CD4-positive, alpha-beta T cell treated with Interleukin-4 for 4 hours (primary cell): ENCODE measurements at regions not wholly inside any gene's neighbourhood (a gene's known extent, or its start where the extent isn't known, plus 50 kb on each side); places are given as distances from the start of the nearest gene placed in this dataset.
"Not testable (repeated sequence)": the region's sequence is repeated elsewhere in the genome, so short reads cannot be mapped to it uniquely, and the experiment has no call there.

ENCODE experiments used
- DNase-seq: peaks from one replicate; pipeline ENCODE4 v3.0.0-alpha.2; 2020

DNA sequence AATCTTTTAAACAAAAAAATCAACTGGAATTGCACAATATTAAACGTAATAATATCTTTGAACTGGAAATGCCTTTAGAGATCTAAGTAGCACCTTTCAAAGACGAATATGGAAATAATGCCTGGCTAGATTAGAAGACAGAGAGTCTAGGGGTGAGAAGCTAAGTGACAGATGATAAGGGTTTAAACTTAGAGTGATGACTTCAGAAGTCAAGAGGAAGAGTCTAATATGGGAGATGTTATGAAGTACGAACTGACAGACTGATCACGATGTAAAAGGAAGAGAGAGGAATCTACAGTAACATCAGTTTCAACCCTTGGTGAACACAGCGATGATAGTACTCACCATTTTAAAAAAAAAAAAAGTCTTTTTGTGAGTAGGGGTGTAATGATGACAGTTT lies 57.9 kb downstream of the HINT1 start:
- DNase-seq, result no peak

- DNase-seq, result no peak
Measured at GRCh38 chr5:131104169-131104808, 60.8 kb downstream of the HINT1 start.

DNA sequence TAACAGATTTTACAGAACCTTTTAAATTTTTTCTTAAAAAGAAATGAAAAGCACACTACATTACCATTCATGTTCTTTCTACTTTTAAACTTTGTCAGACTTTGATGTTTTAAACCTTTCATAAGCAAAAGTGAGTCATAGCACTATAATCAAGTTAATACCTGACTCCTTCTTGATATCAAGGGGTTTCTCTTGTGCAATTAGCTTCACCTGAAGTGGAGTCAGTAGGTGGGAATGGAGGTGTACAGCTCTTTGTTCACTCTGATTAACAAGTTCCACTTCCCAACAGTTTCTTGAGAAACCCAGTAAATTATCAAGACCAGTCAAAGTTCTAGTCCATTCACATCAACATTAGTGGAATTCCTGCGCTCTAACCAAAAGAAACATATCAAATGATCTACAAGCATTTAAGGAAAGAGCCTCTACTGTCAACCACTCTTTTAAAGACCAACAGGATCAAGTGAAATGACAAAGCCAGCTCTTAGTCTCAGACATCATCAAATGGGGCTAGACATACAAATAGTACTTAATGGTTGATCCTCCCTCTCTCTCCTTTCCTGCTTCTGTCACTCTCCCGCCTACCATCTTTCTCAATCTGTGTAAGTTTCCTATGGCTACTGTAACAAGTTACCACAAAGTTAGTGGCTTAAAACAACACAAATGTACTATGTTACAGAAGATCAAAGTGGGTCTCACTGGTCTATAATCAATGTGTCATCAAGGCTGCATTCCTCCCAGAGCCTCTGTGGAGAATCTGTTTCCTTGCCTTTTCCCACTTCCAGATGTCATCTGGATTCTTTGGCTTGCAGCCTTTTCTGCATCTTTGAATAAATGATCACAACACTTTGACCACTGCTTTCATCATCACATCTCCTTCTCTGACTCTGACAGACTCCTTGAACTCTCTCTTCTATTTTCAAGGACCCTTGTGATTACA lies 68.0 kb downstream of the HINT1 start:
- DNase-seq, result no peak

DNA sequence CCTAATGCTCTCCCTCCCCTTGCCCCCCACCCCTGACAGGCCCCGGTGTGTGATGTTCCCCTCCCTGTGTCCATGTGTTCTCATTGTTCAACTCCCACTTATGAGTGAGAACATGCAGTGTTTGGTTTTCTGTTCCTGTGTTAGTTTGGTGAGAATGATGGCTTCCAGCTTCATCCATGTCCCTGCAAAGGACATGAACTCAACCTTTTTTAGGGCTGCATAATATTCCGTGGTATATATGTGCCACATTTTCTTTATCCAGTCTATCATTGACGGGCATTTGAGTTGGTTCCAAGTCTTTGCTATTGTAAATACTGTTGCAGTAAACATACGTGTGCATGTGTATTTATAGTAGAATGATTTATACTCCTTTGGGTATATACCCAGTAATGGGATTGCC lies 69.5 kb downstream of the HINT1 start:
- not testable (repeated sequence) for DNase-seq

DNA sequence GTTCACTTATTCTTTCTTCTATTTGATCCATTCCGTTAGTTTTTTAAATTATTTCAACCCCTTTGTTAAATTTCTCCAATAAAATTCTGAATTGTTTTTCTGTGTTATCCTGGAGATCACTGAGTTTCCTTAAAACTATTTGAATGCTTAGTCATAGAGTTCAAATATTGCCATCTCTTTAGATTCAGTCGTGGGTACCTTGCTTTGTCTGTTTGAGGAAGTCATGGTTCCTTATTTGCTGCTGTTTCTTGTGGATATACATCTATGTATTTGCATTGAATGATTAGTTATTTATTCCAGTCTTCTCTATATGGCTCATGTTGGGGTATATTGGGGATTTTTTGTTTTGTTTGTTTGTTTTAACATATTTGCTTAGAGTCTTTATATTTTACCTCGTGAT lies 80.6 kb downstream of the HINT1 start:
- no peak for DNase-seq

- DNase-seq, result no peak
Measured at GRCh38 chr5:131081913-131082488, 83.1 kb downstream of the HINT1 start.

- DNase-seq, result no peak
Measured at GRCh38 chr5:131081374-131081773, 83.7 kb downstream of the HINT1 start.

GRCh38 chr5:131079232-131079631 lies 85.8 kb downstream of the HINT1 start:
- DNase-seq, result no peak

DNA sequence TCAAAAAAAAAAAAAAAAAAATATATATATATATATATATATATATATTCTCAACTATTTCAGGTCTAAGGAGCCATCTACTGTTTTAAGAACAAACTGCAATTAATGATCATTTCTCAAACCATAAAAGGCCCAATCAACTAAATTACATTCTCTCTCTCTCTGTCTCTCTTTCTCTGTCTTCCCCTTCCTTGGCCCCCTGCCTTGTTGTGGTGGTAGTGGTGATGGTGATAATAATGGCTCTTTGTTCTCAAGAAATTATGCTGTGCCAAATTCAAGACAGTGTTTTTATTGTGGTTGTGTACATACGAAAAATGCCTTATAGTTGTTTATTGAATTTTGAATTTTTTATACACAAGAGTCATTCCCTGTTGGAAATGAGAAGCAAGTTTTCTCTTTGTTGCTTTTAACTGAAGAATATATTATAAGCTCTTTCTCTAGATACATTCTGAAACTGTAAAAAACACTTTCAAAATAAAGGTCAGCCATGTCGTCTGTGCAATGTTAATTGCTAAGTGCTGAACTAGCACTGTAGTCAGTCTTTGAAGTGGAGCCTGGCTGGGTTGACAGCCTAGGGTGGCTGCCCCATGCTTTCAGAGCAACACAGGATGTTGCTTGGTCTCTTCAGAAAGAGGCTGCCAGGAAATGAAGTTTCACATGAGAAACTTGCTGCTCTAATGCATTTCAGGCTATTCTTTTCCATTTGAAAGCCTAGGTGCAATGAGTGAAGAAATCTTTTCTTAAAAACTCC lies 96.0 kb downstream of the HINT1 start:
- peak; percentile 71 for DNase-seq

DNA sequence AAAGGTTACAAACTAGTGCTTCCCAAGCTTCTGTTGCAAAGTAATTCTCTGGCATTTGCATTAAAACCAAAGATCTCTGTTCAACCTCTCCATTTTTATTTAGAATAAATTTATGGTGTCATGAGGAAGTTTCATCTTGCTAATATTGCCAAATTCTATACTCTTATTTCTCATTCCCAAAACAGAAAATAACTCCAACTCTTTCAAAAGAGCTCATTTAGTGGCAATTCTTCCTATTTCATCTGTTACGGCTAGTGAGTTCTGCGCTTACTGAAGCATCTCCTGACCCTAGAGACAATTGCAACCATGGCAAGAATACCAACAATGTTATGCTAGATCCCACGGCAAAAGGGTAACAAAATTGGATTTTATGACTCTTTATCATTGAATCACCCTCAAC lies 97.0 kb downstream of the HINT1 start:
- DNase-seq, result no peak

DNA sequence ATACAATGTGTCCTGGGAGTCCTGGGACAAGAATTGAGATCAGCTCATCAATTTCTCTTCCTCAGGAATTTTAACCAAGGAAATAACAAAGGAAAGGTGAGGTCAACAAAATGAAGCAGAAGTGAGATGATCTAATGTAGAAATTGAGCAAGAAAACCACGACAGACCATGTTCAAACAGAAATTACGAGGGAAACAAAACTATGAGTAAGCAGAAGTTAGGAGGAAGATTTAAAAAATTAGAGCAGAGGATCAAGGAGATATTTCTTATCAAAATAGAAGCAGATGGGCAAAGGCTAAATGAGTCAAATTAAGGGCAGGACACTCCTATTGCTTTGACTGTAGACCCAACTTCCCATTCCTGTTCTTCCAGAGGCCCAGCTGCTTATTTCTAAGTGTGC lies 97.4 kb downstream of the HINT1 start:
- DNase-seq, result no peak

GRCh38 chr5:131064669-131065371 lies 100.2 kb downstream of the HINT1 start:
- peak; percentile 48 for DNase-seq

GRCh38 chr5:131042021-131042789 lies 122.9 kb downstream of the HINT1 start:
- DNase-seq, result no peak

- no peak for DNase-seq
Measured at GRCh38 chr5:131023498-131023865, 141.6 kb downstream of the HINT1 start.

DNA sequence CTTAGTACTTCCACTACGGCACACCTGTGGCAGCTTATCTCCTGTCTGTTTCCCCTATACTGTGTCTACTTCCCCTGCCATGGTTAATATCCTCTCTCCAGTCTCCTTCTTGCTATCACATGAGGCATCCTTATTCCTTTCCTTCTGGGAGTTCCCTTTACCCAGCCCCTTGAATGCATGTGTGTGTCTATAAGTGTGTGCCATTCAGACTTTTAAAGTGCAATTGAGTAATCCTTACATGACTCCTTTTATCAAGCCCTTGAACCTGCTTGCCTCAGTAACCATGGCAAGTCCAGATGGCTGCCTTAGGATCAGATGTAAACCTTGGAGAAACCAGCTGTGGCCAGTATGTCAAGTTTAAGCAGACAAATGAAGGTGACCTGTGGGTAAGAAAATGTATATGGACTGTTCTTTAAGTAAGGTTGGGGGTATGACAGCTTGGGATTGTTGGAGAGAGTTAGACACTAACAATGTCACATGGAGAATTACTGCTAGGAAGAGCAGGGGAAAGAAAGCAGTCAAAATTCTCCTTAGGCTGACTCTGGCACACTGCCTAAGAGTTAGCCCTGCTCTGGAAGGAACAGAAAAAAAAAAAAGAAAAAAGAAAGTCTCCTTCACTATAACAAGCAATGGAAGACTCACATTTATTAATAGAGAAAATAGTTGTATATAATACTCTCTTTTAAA lies 142.1 kb downstream of the HINT1 start:
- DNase-seq, result no peak

DNA sequence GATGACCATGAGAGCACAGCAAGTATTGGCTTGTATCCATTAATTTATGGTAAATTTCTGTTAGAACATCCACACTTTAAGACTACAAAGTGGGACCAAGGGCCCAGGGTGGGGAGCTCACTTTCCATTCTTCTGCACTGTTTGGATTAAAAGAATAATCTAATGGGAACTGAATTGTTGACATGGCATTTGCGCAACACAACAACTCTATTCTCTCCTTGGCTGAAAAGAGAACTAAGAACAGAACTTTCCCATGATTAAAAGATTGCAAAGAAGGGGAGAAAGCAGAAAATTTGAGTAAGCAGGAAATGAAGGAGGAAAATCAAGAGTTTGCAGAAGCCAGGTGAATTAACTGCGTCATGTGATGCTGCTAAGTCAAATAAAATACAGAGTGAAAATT lies 143.4 kb downstream of the HINT1 start:
- DNase-seq, result no peak

GRCh38 chr5:131019601-131020315 lies 145.3 kb downstream of the HINT1 start:
- DNase-seq, result no peak

DNA sequence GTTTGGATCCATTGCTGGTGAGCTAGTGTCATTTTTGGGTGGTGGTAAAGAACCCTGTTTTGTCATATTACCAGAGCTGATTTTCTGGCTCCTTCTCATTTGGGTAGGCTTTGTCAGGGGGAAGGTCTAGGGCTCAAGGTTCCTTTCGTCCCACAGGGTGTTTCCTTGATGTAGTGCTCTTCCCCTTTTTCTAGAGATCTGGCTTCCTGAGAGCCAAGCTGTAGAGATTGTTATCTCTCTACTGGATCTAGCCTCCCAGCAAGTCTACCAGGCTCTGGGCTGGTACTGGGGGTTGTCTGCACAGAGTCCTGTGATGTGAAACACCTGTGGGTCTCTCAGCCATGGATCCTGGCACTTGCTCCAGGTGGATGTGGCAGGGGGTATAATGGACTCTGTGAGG lies 145.9 kb downstream of the HINT1 start:
- DNase-seq, result no peak

DNA sequence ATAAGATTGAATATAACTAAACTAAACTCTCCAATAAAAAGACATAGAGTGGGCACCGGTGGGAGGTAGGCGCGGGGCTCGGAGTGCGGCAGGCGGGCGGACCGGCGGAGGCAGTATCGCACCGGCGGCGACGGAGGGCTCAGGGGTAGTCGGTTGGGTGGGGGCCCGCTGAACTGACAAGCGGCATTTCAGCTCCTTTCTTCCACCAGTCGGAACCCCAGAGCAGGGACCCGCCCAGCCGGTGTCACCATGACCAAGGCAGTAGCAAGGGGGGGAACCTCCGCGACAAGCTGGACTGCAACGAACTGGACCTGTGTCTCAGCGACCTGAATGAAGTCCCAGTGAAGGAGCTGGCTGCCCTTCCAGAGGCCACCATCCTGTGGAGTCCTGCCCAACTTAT lies 156.7 kb downstream of the HINT1 start:
- no peak for DNase-seq

DNA sequence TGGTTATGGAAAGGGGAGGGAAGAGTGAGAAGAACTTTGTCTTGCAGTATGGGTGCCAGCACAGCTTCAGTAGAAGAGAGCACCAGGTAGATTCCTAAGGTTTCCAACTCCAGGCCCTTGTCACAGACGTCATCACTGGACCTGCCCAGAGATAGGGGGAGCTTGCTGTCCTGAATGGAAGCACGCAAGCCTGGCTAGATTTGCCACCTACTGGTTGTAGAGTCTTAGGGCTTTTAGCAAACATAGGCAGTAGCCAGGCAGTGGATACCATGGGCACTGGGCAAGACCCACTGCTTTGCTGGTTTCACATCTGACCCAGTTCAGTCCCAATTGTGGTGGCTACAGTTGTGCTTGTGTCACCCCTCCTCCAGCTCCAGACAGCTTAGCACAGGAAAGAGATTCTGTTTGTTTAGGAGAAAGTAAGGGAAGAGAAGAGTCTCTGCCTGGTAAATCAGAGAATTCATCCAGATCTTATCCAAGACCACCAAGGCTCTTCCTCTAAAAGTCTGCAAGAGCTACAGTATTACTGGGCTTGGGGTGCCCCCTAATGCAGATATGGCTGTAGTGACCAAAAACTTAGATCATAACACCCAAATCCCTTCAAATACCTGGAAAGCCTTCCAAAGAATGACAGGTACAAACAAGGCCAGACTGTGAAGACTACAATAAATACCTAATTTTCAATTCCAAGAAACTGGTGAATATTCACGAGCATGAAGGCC lies 158.9 kb downstream of the HINT1 start:
- DNase-seq, result no peak
